AG10803 (cell line): ENCODE measurements at regions not wholly inside any gene's neighbourhood (a gene's known extent, or its start where the extent isn't known, plus 50 kb on each side); places are given as distances from the start of the nearest gene placed in this dataset.

Experiments
- DNase-seq: peaks from one replicate; pipeline ENCODE4 v3.0.0; 2010; ENCODE audit warnings: low read depth
- H3K4me3 ChIP-seq: 2 replicates; pipeline ENCODE4 v1.5.1; 2011; ENCODE audit warnings: mild to moderate bottlenecking, low read length, control low read depth
- TF ChIP-seq, protein P1 (sequence below): conservative IDR thresholded peaks from 2 replicates; pipeline ENCODE4 v1.5.1; 2011; ENCODE audit warnings: mild to moderate bottlenecking, low read length, control low read depth, inconsistent platforms

DNA sequence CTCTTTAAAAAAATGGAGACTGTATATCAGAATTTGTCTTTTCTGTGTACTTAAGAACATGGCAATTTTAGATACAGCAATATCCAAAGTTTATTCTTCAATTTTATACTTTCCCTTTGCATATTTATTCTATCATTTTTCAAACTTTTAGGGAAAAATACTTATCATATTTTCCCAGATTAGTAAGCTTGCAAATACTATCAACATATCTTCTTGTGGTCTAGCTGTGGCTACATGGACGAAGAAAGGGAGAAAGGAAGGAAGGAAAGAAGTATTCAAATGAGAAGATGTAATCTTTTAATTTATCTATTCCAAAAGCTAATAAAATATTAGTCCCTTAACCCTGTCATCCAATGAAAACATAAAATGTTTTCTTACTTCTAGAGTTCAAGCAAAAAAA lies 797.8 kb upstream of the GALNTL6 start:
- no peak overlapping the region for H3K4me3 ChIP-seq
- TF ChIP-seq, protein P1, sequence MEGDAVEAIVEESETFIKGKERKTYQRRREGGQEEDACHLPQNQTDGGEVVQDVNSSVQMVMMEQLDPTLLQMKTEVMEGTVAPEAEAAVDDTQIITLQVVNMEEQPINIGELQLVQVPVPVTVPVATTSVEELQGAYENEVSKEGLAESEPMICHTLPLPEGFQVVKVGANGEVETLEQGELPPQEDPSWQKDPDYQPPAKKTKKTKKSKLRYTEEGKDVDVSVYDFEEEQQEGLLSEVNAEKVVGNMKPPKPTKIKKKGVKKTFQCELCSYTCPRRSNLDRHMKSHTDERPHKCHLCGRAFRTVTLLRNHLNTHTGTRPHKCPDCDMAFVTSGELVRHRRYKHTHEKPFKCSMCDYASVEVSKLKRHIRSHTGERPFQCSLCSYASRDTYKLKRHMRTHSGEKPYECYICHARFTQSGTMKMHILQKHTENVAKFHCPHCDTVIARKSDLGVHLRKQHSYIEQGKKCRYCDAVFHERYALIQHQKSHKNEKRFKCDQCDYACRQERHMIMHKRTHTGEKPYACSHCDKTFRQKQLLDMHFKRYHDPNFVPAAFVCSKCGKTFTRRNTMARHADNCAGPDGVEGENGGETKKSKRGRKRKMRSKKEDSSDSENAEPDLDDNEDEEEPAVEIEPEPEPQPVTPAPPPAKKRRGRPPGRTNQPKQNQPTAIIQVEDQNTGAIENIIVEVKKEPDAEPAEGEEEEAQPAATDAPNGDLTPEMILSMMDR, result no peak
- no peak for DNase-seq

DNA sequence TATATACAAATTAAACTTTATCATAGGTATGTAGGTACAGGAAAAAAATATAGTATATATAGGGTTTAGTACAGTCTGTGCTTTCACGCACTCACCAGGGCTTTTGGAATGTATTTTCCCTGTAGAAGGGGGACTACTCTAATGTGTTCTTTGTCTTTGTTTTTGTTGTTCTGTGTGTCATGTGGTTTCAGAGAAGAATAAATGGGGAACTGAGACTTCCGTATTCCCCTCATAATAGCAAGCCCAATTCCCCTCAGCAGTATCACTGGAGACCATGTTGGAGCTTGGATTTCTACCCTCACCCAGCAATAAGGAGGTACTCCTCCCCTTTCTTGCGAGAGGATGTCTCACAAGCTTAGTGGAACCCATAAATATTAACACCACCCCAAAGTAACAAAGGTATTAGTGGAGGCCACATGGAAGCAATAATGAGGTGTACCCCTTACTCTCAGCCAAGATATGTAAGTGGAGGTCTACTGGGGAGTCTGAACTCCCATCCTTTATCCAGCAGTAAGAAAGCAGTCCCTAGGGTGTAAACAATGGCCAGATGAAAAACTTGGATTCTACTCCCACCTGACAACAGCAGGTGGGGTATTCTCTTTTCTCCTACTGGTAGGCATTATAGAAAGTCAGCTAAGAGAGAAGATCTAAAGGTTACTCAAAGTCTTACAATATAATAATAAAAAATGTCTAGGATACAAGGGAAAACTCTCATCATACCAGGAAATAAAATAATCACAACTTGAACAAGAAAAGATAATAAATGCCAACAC lies 805.4 kb upstream of the GALNTL6 start:
- no peak overlapping the region for H3K4me3 ChIP-seq
- no peak for DNase-seq
- TF ChIP-seq, protein P1, result no peak

DNA sequence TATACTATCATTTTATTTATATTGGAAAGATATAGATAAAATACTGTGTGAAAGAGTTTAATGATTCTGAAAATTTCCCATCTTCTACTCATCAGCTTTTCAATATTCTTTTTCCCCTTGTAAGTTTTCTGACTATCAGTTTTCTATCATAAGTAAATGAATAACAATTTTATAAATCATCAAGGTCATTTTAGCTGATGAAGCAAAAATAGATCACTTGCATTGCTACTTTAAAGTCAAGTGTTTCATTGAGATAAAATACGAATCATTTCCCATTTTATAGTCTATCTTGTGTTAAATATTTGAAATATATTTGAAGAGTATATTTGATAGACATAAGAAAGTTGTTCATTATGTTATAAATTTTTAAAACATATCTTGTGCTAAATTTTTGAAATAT lies 811.0 kb upstream of the GALNTL6 start:
- H3K4me3 ChIP-seq, result no peak overlapping the region
- TF ChIP-seq, protein P1, result no peak
- DNase-seq, result no peak

DNA sequence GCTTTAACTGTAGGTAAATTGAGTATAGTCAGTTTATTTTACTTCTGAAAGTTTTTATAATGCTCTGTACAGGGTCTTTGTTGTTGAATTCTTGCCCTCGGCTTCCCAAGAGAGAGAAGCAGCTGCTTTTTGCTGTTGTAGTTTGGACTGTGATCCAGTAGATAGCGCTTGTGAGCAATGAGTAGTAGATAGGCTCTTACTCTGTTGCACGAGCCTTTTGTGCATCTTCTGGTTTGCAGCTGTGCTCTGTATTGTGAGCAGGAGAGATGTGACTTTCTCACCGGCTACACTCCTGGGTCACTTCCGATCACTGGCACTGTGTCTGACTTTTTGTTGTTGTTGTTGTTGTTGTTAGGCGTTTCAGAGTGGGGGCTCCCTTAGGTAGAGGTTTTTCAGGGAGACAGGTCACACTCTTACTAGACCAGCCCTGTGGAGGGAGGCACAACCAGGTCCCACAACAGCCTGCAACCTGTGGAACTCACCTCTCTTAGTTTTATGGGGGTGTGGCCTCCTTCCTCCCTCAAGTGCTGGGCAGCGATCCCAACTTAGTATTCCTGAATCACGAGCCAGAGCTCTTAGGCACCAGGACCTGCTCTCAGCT lies 822.1 kb upstream of the GALNTL6 start:
- no peak overlapping the region for H3K4me3 ChIP-seq
- DNase-seq, result no peak
- TF ChIP-seq, protein P1, result 0 out of 2 replicates have a peak, but pooled peaks have one; percentile 6

DNA sequence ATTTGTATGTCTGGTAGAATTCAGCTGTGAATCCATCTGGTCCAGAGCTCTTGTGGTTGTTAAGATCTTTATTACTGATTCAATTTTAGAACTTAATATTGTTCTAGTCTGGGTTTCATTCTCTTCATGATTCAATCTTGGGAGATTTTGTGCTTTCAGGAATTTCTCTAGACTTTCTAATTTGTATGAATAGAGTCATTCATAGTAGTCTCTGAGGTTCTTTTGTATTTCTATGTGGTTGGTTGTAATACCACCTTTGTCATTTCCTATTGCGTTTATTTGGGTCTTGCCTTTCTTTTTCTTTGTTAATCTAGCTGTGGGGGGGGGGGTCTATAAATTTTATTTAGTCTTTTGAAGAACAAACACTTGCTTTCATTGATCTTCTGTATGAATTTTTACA lies 824.8 kb upstream of the GALNTL6 start:
- TF ChIP-seq, protein P1, result no peak

DNA sequence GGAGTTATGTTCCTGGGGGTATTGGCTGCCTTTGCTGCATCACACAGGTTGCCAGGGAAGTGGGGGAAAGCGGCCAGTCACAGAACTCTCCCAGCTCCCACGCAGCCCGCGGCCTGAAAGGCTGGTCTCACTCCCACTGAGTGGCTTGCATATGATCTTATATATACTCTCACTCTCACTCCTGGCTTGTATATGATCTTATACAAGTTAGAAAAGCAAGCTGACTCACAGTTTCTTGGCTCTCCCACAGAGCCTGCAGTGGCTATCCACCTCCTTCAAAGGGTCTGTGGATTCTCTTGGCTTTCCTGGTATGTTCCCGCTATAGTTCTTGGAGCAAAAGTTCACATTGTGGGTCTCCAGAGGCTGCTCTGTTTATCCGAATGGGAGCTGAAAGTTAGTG lies 833.5 kb upstream of the GALNTL6 start:
- TF ChIP-seq, protein P1, result no peak
- H3K4me3 ChIP-seq, result no peak overlapping the region
- DNase-seq, result no peak

More for the DNA sequence above, 824.8 kb upstream of the GALNTL6 start:
- no peak overlapping the region for H3K4me3 ChIP-seq
- no peak for DNase-seq

DNA sequence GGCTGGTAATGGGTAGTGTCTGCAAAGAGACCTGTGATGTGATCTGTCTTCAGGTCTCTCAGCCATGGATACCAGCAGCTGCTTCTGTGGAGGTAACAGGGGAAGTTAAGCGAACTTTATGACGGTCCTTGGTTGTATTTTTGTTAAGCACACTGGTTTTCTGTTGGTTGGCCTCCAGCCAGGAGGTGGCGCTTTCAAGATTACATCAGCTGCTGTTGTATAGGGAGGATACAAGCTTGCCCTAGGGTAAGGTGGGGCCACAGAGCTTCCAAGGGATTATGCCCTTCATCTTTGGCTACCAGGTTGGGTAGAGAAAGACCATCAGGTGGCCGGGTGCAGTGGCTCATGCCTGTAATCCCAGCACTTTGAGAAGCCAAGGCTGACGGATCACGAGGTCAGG lies 834.2 kb upstream of the GALNTL6 start:
- H3K4me3 ChIP-seq, result no peak overlapping the region
- TF ChIP-seq, protein P1, result no peak

More for the DNA sequence above, 834.2 kb upstream of the GALNTL6 start:
- no peak for DNase-seq
